IPS-15b (cell line): ENCODE measurements at regions not wholly inside any gene's neighbourhood (a gene's known extent, or its start where the extent isn't known, plus 50 kb on each side); places are given as distances from the start of the nearest gene placed in this dataset.
"Not testable (repeated sequence)": the region's sequence is repeated elsewhere in the genome, so short reads cannot be mapped to it uniquely, and the experiment has no call there.

Experiments used
- H3K27me3 ChIP-seq: one replicate; pipeline ENCODE4 v1.6.1; 2013; ENCODE audit warnings: low read length; ENCODE audit not compliant: control insufficient read depth, insufficient read depth
- H3K36me3 ChIP-seq: one replicate; pipeline ENCODE4 v1.6.1; 2013; ENCODE audit warnings: low read length; ENCODE audit not compliant: control insufficient read depth, insufficient read depth
- H3K4me1 ChIP-seq: one replicate; pipeline ENCODE4 v1.6.1; 2013; ENCODE audit warnings: mild to moderate bottlenecking, low read length; ENCODE audit not compliant: control insufficient read depth, insufficient read depth
- H3K4me3 ChIP-seq: one replicate; pipeline ENCODE4 v1.5.1; 2013; ENCODE audit warnings: low read depth, low read length
- H3K9ac ChIP-seq: one replicate; pipeline ENCODE4 v1.6.1; 2013; ENCODE audit warnings: low read depth, mild to moderate bottlenecking, low read length
- H3K9me3 ChIP-seq: one replicate; pipeline ENCODE4 v1.6.1; 2013; ENCODE audit warnings: mild to moderate bottlenecking, low read length; ENCODE audit not compliant: control insufficient read depth, insufficient read depth

DNA sequence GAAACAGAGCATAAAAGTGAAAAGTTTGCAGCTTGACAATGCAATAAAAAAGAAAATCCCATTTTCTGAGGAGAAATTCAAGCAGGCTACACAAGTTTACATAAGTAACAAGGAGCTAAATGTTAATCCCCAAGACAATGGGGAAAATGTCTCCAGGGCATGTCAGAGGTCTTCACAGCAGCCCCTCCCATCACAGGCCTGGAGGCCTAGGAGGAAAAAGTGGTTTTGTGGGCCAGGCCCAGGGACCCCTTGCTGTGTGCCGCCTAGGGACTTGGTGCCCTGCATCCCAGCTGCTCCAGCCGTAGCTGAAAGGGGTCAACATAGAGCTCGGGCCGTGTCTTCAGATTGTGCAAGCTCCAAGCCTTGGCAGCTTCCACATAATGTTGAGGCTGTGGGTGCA lies 186.7 kb upstream of the MAP3K1 start:
- H3K27me3 ChIP-seq, H3K9me3 ChIP-seq, H3K4me1 ChIP-seq, H3K4me3 ChIP-seq, H3K36me3 ChIP-seq, H3K9ac ChIP-seq: not testable (repeated sequence)

GRCh38 chr5:56625541-56625940 lies 189.8 kb upstream of the MAP3K1 start:
- H3K36me3 ChIP-seq: no peaks in the 10 kb centered on the region
- H3K27me3 ChIP-seq: no peaks in the 10 kb centered on the region
- H3K9me3 ChIP-seq: peaks cover 2% of the 10 kb centered on the region
- H3K4me1 ChIP-seq: no peaks in the 10 kb centered on the region
- H3K9ac ChIP-seq: no peak overlapping the region
- H3K4me3 ChIP-seq: no peak overlapping the region

- Histone ChIP-seq H3K27me3 (no peaks in the 10 kb centered on the region), H3K36me3 (no peaks in the 10 kb centered on the region), H3K4me3 (no peak overlapping the region), H3K4me1 (no peaks in the 10 kb centered on the region), H3K9me3 (peaks cover 2% of the 10 kb centered on the region), H3K9ac (no peak overlapping the region)
These were observed 190.6 kb upstream of the MAP3K1 start for GRCh38 chr5:56624751-56625150.

GRCh38 chr5:56622141-56622540 lies 193.2 kb upstream of the MAP3K1 start:
- H3K9ac ChIP-seq: no peak overlapping the region
- H3K27me3 ChIP-seq: no peaks in the 10 kb centered on the region
- peaks cover 3% of the 10 kb centered on the region for H3K9me3 ChIP-seq
- H3K36me3 ChIP-seq: no peaks in the 10 kb centered on the region
- H3K4me1 ChIP-seq: no peaks in the 10 kb centered on the region
- H3K4me3 ChIP-seq: no peak overlapping the region

GRCh38 chr5:56620903-56621677 lies 194.3 kb upstream of the MAP3K1 start:
- Histone ChIP-seq H3K9me3 (peaks cover 3% of the 10 kb centered on the region), H3K27me3 (no peaks in the 10 kb centered on the region), H3K4me3 (no peak overlapping the region), H3K4me1 (peaks cover 3% of the 10 kb centered on the region), H3K36me3 (no peaks in the 10 kb centered on the region), H3K9ac (no peak overlapping the region)

GRCh38 chr5:56617998-56618397 lies 197.4 kb upstream of the MAP3K1 start:
- H3K9ac ChIP-seq: no peak overlapping the region
- H3K9me3 ChIP-seq: peaks cover 3% of the 10 kb centered on the region
- no peaks in the 10 kb centered on the region for H3K27me3 ChIP-seq
- no peak overlapping the region for H3K4me3 ChIP-seq
- no peaks in the 10 kb centered on the region for H3K36me3 ChIP-seq
- H3K4me1 ChIP-seq: peaks cover 19% of the 10 kb centered on the region

- H3K4me1 ChIP-seq: peaks cover 19% of the 10 kb centered on the region
- H3K27me3 ChIP-seq: no peaks in the 10 kb centered on the region
- H3K9ac ChIP-seq: no peak overlapping the region
- peaks cover 3% of the 10 kb centered on the region for H3K9me3 ChIP-seq
- no peaks in the 10 kb centered on the region for H3K36me3 ChIP-seq
- no peak overlapping the region for H3K4me3 ChIP-seq
These were observed 198.7 kb upstream of the MAP3K1 start for GRCh38 chr5:56616454-56617160.

DNA sequence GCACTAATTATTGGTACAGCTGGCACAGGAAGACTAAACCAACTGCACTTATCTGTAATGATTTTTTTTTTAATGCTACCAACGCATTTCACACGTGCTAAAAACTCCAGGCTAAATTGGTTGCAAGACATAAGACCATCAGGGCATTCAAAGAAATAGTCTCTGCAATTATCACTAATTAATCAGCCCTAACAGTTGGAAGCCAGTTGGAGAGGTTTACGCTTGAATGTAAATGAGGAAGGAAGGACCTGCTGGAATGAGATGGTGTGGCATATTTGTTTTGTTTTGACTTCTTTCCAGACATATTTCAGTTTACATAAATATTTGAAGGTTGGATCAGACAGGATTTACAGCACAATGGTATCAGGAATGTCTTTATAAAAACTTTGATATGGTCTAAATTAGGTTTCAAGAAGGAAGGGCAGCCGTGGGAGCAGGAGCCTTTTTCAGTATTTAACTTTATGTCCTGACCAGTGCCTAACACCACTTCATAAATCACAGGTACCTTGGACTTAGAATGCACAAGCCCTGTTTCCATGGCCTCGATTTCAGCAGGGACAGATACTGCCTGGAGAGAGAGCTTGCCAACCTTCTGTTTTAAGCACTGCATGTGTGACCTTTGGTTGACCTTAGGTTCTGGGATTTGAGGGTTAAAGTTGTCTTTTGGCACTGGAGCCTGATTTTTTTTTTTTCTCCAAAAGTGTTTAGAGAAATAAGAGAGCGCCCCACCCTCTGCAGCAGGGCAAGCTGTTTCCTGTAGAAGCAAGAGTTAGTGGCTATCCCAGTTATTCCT lies 199.8 kb upstream of the MAP3K1 start:
- no peaks in the 10 kb centered on the region for H3K27me3 ChIP-seq
- H3K4me1 ChIP-seq: peaks cover 19% of the 10 kb centered on the region
- H3K9me3 ChIP-seq: peaks cover 3% of the 10 kb centered on the region
- no peak overlapping the region for H3K4me3 ChIP-seq
- H3K9ac ChIP-seq: no peak overlapping the region
- no peaks in the 10 kb centered on the region for H3K36me3 ChIP-seq

- no peaks in the 10 kb centered on the region for H3K9me3 ChIP-seq
- no peaks in the 10 kb centered on the region for H3K36me3 ChIP-seq
These were observed 202.6 kb upstream of the MAP3K1 start for GRCh38 chr5:56612759-56613158.

DNA sequence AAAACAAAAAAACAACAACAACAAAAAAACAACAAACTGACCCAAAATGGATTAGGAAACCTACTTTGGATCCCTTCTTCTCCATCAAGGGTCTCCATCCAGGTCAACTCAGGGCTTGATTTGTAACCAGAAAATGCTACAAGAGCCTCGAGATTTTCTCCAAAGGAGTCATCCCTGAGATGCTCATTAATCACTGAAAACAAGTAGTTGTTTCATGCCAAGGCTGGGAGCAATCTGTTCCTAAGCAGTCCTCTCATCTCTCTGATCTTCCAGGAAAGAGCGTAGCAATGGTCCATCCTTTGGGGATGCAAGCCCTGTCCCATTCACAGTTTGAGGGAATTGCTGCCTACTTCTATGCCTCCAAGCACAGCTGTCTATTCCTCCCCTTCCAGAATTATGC lies 203.0 kb upstream of the MAP3K1 start:
- no peaks in the 10 kb centered on the region for H3K27me3 ChIP-seq
- no peaks in the 10 kb centered on the region for H3K9me3 ChIP-seq
- H3K4me3 ChIP-seq: no peak overlapping the region
- H3K9ac ChIP-seq: no peak overlapping the region
- no peaks in the 10 kb centered on the region for H3K36me3 ChIP-seq
- peaks cover 28% of the 10 kb centered on the region for H3K4me1 ChIP-seq

More at GRCh38 chr5:56612759-56613158, 202.6 kb upstream of the MAP3K1 start:
- no peak overlapping the region for H3K4me3 ChIP-seq
- no peaks in the 10 kb centered on the region for H3K27me3 ChIP-seq
- H3K9ac ChIP-seq: no peak overlapping the region
- H3K4me1 ChIP-seq: peaks cover 26% of the 10 kb centered on the region

DNA sequence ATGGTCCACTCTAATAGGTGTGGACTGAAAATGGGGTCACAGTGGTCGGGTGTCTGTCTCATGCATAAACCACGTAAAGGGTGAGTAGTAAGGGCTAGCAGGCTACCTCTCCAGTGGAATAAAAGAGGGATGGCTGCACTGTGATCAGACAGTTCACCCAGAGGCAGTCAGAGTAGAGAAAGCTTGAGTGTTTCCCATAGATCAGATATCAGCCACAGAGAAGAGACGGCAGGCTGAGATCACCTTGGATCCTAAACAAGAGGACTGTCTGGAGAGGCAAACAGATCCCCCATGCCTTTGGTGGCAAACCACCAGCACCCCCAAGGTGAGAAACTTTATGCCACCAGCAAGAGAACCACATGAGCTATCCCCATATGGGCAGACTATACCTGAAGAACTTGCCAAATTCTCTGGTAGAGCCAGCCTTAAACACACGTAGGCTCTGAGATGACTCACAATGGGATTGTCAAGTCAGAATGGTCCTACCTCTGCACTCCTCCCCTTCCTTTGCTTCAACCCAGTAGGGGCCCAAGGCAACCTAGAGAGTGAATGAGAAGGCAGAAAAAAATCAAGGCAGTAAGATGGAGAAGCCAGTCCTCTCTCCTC lies 205.2 kb upstream of the MAP3K1 start:
- Histone ChIP-seq H3K4me3 (no peak overlapping the region), H3K27me3 (no peaks in the 10 kb centered on the region), H3K9me3 (no peaks in the 10 kb centered on the region), H3K4me1 (peaks cover 17% of the 10 kb centered on the region), H3K36me3 (no peaks in the 10 kb centered on the region), H3K9ac (no peak overlapping the region)
